HUES48 (cell line): ENCODE measurements at regions not wholly inside any gene's neighbourhood (a gene's known extent, or its start where the extent isn't known, plus 50 kb on each side); places are given as distances from the start of the nearest gene placed in this dataset.

Experiments used
- H3K27ac ChIP-seq: one replicate; pipeline ENCODE4 v1.7.0; 2013; ENCODE audit warnings: low read depth, low read length, inconsistent platforms
- H3K27me3 ChIP-seq: 2 replicates; pipeline ENCODE4 v1.6.1; 2013; ENCODE audit warnings: mild to moderate bottlenecking, low read length; ENCODE audit not compliant: control insufficient read depth, insufficient read depth
- H3K36me3 ChIP-seq: 2 replicates; pipeline ENCODE4 v1.6.1; 2013; ENCODE audit warnings: low read length; ENCODE audit not compliant: control insufficient read depth, insufficient read depth
- H3K4me1 ChIP-seq: 2 replicates; pipeline ENCODE4 v1.6.1; 2013; ENCODE audit warnings: mild to moderate bottlenecking, low read length; ENCODE audit not compliant: control insufficient read depth, insufficient read depth
- H3K4me3 ChIP-seq: 2 replicates; pipeline ENCODE4 v1.5.1; 2013; ENCODE audit warnings: mild to moderate bottlenecking, low read depth, low read length
- H3K9ac ChIP-seq: 2 replicates; pipeline ENCODE4 v1.6.1; 2013; ENCODE audit warnings: mild to moderate bottlenecking, low read depth, low read length, moderate library complexity
- H3K9me3 ChIP-seq: 2 replicates; pipeline ENCODE4 v1.6.1; 2013; ENCODE audit warnings: low read length; ENCODE audit not compliant: control insufficient read depth, insufficient read depth

GRCh38 chr10:37640301-37640700, 217.1 kb downstream of the ZNF248 start:
- H3K36me3 ChIP-seq, result no peaks in the 10 kb centered on the region
- H3K9me3 ChIP-seq, result peaks cover 82% of the 10 kb centered on the region
- H3K4me3 ChIP-seq, result no peak overlapping the region
- H3K27me3 ChIP-seq, result no peaks in the 10 kb centered on the region
- H3K4me1 ChIP-seq, result no peaks in the 10 kb centered on the region
- no peak overlapping the region for H3K27ac ChIP-seq
- no peak overlapping the region for H3K9ac ChIP-seq

GRCh38 chr10:37639200-37639599, 218.2 kb downstream of the ZNF248 start:
- Histone ChIP-seq H3K9ac (no peak overlapping the region), H3K9me3 (peaks cover 84% of the 10 kb centered on the region), H3K27me3 (no peaks in the 10 kb centered on the region), H3K4me1 (no peaks in the 10 kb centered on the region), H3K27ac (no peak overlapping the region), H3K36me3 (no peaks in the 10 kb centered on the region), H3K4me3 (no peak overlapping the region)

- no peak overlapping the region for H3K27ac ChIP-seq
- H3K9me3 ChIP-seq, result peaks cover 83% of the 10 kb centered on the region
- H3K4me3 ChIP-seq, result no peak overlapping the region
- no peak overlapping the region for H3K9ac ChIP-seq
- H3K4me1 ChIP-seq, result no peaks in the 10 kb centered on the region
- no peaks in the 10 kb centered on the region for H3K27me3 ChIP-seq
- H3K36me3 ChIP-seq, result no peaks in the 10 kb centered on the region
Observed at GRCh38 chr10:37638569-37638968, 218.8 kb downstream of the ZNF248 start.

GRCh38 chr10:37634351-37634880, 223.0 kb downstream of the ZNF248 start:
- no peak overlapping the region for H3K9ac ChIP-seq
- no peaks in the 10 kb centered on the region for H3K4me1 ChIP-seq
- H3K27me3 ChIP-seq, result no peaks in the 10 kb centered on the region

GRCh38 chr10:37632641-37633040, 224.8 kb downstream of the ZNF248 start:
- no peaks in the 10 kb centered on the region for H3K4me1 ChIP-seq

More at GRCh38 chr10:37634351-37634880, 223.0 kb downstream of the ZNF248 start:
- Histone ChIP-seq H3K9me3 (peaks cover 66% of the 10 kb centered on the region), H3K27ac (no peak overlapping the region), H3K4me3 (no peak overlapping the region; the same call in 1 of the 2 replicates), H3K36me3 (no peaks in the 10 kb centered on the region)

GRCh38 chr10:37623506-37623905, 233.9 kb downstream of the ZNF248 start:
- no peaks in the 10 kb centered on the region for H3K27me3 ChIP-seq
- H3K27ac ChIP-seq, result no peak overlapping the region
- H3K4me1 ChIP-seq, result no peaks in the 10 kb centered on the region
- H3K36me3 ChIP-seq, result no peaks in the 10 kb centered on the region
- no peak overlapping the region for H3K4me3 ChIP-seq
- peaks cover 74% of the 10 kb centered on the region for H3K9me3 ChIP-seq
- no peak overlapping the region for H3K9ac ChIP-seq

More at GRCh38 chr10:37632641-37633040, 224.8 kb downstream of the ZNF248 start:
- no peaks in the 10 kb centered on the region for H3K36me3 ChIP-seq
- no peak overlapping the region for H3K9ac ChIP-seq
- H3K4me3 ChIP-seq, result no peak overlapping the region
- H3K9me3 ChIP-seq, result peaks cover 53% of the 10 kb centered on the region
- no peak overlapping the region for H3K27ac ChIP-seq
- no peaks in the 10 kb centered on the region for H3K27me3 ChIP-seq

- H3K27ac ChIP-seq, result no peak overlapping the region
Observed at GRCh38 chr10:37619336-37619735, 238.1 kb downstream of the ZNF248 start.

GRCh38 chr10:37588299-37588698, 269.1 kb downstream of the ZNF248 start:
- Histone ChIP-seq H3K27ac (no peak overlapping the region), H3K9me3 (peaks cover 82% of the 10 kb centered on the region), H3K36me3 (no peaks in the 10 kb centered on the region), H3K27me3 (no peaks in the 10 kb centered on the region), H3K9ac (no peak overlapping the region), H3K4me3 (no peak overlapping the region), H3K4me1 (no peaks in the 10 kb centered on the region)

More at GRCh38 chr10:37619336-37619735, 238.1 kb downstream of the ZNF248 start:
- Histone ChIP-seq H3K4me3 (no peak overlapping the region; the same call in 1 of the 2 replicates), H3K4me1 (no peaks in the 10 kb centered on the region), H3K9me3 (peaks cover 91% of the 10 kb centered on the region), H3K9ac (no peak overlapping the region), H3K27me3 (no peaks in the 10 kb centered on the region), H3K36me3 (no peaks in the 10 kb centered on the region)

- H3K9ac ChIP-seq, result no peak overlapping the region
- H3K4me1 ChIP-seq, result no peaks in the 10 kb centered on the region
- H3K4me3 ChIP-seq, result no peak overlapping the region
- H3K36me3 ChIP-seq, result no peaks in the 10 kb centered on the region
- no peaks in the 10 kb centered on the region for H3K27me3 ChIP-seq
- no peak overlapping the region for H3K27ac ChIP-seq
- peaks cover 83% of the 10 kb centered on the region for H3K9me3 ChIP-seq
Observed at GRCh38 chr10:37584643-37585042, 272.8 kb downstream of the ZNF248 start.

- no peak overlapping the region for H3K4me3 ChIP-seq
- no peak overlapping the region for H3K27ac ChIP-seq
- no peaks in the 10 kb centered on the region for H3K27me3 ChIP-seq
- peaks cover 80% of the 10 kb centered on the region for H3K9me3 ChIP-seq
- H3K4me1 ChIP-seq, result no peaks in the 10 kb centered on the region
- no peak overlapping the region for H3K9ac ChIP-seq
- H3K36me3 ChIP-seq, result no peaks in the 10 kb centered on the region
Observed at GRCh38 chr10:37582237-37582636, 275.2 kb downstream of the ZNF248 start.

GRCh38 chr10:37576154-37576553, 281.3 kb downstream of the ZNF248 start:
- Histone ChIP-seq H3K36me3 (no peaks in the 10 kb centered on the region), H3K27me3 (no peaks in the 10 kb centered on the region), H3K4me3 (no peak overlapping the region), H3K4me1 (no peaks in the 10 kb centered on the region), H3K9me3 (peaks cover 88% of the 10 kb centered on the region), H3K9ac (no peak overlapping the region), H3K27ac (no peak overlapping the region)
